Loucy (cell line): ENCODE measurements at regions not wholly inside any gene's neighbourhood (a gene's known extent, or its start where the extent isn't known, plus 50 kb on each side); places are given as distances from the start of the nearest gene placed in this dataset.

Experiments used
- CTCF ChIP-seq: fragments of 200-600 bp; sonication (generic); conservative IDR thresholded peaks from 2 replicates; pipeline ENCODE4 v1.5.1; 2014; ENCODE audit warnings: mild to moderate bottlenecking, antibody characterized with exemption, low read length
- EZH2phosphoT487 ChIP-seq: fragments of 200-600 bp; IDR thresholded peaks from 2 replicates; pipeline ENCODE4 v1.6.1; 2018; ENCODE audit warnings: antibody characterized with exemption, mild to moderate bottlenecking, moderate library complexity, borderline replicate concordance

DNA sequence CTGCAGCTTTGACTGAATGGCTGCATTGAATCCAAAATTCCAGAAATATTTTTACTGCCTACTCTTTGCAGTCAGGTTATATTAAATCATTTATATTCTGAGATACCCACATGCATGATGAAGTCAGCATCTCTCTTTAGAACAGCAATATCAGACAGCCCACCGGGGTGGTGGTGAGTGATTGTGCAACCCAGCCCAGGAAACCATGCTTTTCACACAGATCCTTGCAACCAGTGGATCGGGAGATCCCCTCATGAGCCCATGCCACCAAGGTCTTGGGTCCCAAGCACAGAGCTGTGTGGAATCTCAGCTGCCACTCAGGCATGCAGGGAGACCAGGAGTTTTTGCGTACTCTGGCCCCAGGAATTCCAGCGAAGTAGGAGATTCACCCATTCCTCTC lies 226.5 kb downstream of the DTWD2 start:
- no peak for TF ChIP-seq CTCF
- TF ChIP-seq EZH2phosphoT487, result no peak
